GM19043 (cell line): ENCODE measurements at regions not wholly inside any gene's neighbourhood (a gene's known extent, or its start where the extent isn't known, plus 50 kb on each side); places are given as distances from the start of the nearest gene placed in this dataset.
"Not testable (repeated sequence)": the region's sequence is repeated elsewhere in the genome, so short reads cannot be mapped to it uniquely, and the experiment has no call there.

ENCODE experiments used
- ATAC-seq: cut with Tn5 transposase; IDR thresholded peaks from one replicate; pipeline ENCODE4 v1.9.1; 2021; ENCODE audit warnings: low read depth; ENCODE audit not compliant: unreplicated experiment

DNA sequence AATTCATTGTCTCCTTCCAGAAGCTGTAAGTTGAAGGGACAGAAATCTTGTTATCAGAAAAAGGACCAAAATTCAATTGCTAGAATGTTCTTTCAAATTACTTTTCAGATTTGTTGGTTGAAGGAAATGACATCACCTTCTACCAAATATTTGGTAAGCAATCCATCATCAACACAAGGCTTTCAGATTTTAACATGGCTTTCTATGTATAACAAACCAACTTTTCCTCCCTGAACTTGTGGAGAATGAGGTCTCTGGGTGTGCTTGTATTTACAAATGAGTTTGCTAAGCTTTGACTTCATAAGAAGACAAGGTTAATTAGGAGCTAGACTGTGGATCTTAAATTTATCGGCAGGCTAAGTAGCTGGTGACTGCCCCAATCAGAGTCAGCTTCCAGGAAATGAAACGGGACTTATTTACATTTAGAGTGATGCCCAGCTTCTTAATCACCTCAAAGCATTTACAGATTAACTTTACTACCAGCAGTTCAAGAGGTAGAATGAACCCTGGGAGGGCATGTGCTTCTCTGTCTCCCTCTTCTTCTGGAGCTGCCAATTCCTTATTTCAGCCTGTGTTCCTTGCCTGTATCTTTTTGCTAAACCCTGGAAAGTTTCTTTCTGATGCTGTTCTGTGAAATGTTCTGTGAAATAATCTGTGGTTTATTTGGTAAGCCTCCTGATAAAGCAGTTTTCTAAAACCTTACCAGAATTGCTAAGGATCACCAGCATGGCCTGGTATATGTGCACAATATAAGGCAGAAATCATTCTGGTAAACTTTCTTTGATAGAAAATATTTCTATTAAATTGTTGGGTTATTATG lies 248.8 kb upstream of the FZD8 start:
- ATAC-seq = no peak

DNA sequence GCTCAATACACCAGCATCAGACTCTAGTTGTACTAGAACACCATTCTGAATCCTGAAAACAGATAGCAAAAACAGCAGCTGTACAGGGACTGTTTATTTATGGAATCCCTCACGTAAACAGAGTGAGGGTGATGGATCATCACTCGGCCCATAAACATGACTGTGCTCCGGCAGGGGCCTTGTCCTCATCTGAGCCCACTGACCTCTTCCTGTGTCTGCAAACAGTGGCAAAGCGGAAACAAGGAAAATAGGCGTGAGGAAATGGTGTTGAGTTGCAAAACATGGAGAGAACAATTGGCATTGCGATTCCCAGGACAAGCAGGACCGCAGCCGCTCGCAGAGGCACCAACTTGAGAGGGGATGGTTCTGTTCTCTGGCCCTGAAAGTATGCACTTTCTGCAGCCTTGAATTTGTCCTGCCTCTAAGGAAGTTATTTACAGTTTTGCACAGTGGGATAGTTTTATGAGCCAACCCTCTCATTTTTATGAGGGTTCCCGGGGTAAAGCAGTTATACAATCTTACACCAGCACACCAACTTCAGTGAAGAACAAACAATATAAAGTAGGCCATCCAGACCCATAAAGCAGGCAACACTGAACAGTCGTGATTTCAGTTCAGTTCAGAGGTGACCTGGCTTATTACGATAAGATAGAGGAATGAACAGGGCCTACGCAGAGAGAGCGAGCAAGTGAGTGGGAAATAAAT lies 248.0 kb upstream of the FZD8 start:
- ATAC-seq = no peak

DNA sequence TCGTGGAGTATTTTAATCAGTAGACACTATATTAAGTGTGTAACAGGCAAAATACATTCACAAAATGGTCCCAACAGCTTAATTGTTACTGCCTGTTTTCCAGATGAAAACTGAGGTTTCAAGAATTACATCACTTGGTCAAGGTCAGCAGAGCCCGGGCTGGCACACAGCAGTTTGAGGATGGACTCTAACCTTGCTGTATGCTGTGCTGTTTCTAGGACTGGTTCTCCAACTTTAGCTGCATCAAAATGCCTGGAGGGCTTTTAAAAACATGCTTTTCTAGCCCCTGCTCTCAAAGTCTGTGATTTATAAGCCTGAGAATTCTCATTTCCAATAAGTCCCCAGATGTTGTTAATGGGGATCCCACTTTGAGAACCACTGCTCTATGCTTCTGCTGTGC lies 247.1 kb upstream of the FZD8 start:
- ATAC-seq = no peak

DNA sequence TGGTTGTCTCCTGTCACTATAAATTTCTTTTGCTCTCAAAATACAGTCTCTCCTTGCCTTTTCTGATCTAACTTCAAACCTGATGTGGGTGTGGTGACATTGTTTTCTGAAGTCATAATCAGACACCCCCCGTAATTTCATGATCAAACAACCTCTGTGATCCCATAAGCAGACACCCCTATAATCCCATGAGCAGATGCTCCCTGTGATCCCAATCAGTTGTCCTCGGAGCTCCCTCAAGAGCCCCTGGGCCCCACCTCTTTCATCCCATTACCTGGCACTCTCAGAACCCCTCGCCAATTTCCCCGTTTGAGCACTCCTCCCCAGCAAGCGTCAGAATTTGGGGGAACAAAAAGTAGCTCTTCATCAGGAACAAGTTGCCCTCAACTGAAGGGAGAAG lies 246.3 kb upstream of the FZD8 start:
- no peak for ATAC-seq

DNA sequence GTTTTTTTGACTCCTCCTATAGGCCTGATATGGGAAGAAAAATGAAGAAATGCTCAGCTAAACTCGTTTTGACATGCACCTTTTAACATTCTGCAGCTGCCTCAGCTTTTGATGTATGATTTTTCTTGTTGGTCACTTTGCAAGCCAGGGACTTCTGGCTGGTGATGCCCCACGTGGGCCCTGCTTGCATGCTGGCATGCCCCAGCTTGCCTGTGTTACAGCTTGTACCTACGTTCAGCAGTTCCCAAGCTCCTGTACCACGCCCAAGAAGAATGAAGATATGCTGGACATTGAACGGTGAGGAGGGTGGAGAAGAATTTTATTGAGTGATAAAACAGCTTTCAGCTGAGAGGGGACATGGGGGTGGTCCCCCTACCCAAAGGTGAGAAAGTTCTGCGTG lies 245.6 kb upstream of the FZD8 start:
- ATAC-seq = no peak

DNA sequence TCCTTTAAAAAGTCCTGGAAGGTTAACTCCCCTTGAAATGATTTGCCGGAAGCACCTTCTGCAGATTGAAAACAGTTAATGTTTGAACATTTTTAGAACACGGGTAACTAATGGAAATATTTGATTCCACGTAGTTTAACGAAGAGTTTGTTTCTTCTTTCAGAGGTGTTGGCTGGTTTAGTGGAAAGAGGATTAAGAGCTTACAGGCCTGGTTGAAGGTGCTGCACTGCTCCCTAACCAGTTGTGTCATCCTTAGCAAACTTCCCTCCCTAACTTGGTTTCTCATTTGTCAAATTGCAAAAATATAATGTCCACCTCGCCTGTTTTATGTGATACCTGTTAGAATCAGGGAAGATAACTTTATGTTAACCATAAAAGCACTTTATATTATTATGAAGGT lies 243.0 kb upstream of the FZD8 start:
- no peak for ATAC-seq

DNA sequence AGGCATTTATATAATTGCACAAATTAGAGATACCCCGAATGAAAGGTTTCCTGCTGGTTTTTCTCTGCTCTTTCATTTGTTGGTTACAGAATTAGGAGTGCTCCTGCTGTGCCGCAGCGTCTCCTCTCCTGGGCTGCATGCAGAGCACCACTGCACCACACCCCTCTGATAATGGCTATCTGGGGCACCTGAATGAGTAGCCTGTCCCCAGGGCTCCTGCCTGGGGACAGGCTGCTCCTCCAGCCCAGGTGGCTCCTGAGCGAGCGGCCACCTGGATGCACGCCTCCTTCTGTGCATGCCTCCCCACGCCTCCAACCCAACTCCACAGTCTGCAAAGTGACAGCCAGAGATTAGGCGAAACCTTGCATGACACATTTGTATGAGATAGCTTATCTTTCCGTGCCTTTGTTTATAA lies 242.6 kb upstream of the FZD8 start:
- ATAC-seq = no peak

DNA sequence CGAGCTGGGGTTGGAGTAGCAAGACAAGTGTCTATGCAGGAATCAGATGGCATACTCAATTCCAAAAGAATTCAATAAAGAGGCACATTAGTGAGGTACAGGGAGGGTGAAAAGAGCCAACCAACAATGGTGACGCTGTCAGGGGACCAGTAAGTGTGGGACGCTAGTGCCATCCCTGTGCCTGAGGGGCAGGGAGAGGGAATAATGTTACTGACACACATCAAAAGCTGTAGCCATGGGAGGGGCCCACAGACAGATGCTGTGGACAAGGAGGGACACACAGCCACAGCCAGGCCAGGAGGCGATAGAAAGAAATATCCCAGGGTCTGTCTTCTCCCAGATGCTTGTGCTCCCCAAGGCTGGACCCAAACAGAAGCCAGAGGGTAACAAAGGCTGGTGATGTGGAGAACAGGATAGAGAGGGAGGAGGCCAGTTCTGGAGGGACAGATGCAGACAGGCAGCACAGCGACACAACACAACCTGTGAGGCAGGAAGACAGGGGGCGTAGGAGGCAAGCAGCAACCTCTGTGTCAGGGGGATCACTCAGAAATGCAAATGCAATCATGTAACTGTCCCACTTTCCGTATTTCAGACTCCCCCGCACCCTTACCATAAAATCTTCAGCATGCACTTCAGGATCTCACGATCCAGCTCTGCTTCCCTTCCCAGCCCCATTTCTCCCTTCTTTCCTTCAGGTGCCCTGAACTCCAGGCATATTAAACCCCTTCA lies 240.5 kb upstream of the FZD8 start:
- no peak for ATAC-seq

DNA sequence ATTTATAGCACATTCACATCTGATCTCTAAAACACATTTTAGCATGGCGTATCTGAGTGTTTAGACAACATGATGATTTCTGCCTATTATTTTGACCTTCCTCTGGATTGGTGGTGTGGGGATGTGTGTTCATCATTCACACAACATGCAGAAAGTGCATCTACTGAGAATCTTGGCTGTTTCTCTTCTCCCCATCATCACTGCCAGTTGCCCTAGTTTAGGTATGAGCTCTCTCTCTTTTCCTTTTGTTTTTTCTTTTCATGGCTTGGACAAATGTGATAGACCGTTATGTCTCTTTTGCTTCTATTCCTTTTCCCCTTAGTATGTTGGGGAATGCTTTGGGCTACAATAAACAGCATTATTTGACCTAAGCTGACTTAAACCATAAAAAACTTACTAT lies 239.2 kb upstream of the FZD8 start:
- ATAC-seq = no peak

DNA sequence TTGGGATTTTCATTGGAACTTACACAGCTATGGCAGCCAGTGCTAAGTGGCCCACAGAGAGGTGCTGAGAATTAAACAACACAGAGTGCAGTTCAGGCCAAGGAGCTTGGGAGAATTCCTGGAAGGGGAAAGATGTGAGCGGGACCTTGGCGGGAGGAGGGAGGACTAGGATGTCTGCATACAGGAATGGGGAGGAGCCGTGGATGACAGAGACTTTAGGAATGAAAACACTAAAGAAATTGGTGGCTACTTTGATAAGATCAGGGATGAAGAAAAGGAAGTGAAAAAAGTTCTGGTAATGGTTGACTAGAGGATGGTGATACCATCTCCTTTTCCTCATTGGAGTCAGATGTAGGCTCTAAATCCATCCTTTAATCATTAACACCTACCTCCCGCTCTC lies 234.2 kb upstream of the FZD8 start:
- ATAC-seq = no peak

DNA sequence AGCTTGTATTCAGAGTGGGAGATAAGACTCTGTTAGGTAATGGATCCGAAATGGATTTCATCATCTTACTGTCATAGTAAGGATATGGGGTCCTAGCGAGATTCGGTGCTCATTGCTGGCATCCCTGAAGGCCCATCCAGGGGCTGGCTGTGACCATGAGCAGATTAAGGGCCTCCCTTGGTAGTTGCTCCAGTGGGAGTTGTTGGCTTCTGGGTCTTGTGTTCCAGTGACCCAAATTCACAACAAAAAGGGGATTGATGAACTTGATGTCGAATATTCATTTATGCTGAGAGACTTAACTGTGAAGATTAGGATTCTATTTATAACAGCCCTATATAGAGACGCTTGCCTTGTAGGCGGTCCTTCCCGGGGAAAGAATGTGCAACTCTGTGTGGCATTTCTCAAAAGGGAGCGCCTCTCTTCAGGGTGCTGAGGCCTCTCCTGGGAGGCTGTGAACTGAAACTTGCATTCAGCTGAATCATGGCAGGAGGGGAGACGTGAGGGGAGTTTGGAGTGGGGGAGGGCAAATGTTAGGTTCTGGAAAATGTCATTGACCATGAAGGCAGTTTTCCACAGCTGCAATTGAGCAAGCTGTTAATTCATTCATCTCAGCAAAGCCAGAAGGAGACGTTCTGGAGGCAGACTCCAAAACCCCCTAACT lies 233.1 kb upstream of the FZD8 start:
- ATAC-seq = no peak

DNA sequence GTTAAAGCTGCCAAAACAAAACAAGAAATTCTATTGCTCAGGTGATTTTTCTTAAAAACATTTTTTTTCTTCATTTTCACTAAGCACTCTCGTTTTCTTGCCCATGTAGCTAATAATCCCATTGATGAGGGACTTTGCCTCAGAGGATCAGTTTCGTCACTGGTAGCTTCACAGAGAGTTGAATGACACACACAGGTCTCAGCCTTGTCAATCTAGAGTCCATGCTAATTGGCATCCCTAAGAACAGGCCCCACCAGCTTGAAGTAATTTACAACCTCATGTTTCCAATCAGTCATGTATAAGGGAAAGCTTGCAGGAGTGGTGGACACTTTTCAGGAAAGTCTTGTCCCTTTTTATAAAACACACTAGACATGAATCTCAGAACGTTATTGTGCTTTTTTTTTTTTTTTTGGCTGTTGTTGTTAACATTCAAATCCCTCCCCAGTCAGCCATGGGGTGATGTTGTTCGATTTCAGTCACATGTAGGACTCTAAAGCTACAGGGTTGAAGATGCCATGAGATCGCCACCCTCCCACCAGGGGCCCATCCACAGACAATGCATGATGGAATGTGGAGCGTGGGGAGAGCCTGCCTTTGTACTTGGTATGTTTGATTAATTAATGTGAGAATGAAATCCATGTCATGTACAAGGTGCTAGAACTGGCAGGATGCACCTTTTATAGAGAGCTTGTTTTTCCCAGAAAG lies 232.4 kb upstream of the FZD8 start:
- ATAC-seq = no peak

DNA sequence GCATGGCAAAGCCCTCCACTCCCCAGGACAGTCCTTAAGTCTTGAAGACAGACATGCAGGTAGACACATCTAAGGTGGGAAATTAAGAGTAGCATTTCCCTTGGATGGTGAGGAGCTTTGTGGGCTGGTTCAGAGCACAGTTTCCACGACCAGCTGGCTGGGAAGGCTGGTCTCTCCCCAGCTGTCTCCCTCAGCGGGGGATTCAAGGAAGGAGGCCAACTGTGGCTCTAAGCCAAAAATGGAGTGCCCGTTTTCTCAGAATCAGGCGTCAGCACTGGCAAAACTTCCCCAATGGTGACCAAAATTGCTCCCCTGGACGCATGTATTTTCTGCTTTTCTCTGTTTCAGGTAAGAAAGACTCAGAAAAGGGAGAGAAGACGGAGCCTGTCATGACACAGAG lies 230.6 kb upstream of the FZD8 start:
- no peak for ATAC-seq

DNA sequence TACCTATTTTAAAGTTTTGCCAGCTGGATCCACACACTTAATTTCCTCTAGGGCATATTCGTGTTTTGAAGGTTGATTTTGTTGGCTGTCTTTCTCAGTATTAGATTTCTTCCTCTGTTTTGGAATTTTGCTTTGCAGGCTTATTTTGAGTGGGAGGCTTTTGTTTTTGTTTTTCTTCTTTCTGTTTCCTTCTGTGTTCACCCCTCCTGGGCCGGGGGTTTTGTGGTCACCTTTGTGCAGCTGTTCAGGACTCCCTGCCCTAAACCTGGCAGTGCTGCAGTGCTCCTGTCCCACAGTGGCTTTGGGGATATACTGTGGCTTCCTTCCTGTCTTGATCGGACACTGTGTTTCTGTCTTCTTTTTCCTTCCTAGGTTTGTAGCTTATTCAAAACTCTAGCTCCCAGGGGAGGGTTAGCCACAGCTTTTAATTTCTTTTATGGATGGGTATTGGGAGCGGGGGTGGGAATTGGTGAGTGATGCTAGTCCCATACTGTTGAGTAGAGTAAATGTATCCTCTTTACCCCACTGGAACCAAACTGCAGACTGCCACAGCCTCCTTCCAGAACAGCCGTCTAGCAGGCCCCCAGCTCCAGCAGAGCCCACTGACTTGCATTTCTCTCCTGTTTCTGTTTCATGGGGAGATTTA lies 228.7 kb upstream of the FZD8 start:
- no peak for ATAC-seq

DNA sequence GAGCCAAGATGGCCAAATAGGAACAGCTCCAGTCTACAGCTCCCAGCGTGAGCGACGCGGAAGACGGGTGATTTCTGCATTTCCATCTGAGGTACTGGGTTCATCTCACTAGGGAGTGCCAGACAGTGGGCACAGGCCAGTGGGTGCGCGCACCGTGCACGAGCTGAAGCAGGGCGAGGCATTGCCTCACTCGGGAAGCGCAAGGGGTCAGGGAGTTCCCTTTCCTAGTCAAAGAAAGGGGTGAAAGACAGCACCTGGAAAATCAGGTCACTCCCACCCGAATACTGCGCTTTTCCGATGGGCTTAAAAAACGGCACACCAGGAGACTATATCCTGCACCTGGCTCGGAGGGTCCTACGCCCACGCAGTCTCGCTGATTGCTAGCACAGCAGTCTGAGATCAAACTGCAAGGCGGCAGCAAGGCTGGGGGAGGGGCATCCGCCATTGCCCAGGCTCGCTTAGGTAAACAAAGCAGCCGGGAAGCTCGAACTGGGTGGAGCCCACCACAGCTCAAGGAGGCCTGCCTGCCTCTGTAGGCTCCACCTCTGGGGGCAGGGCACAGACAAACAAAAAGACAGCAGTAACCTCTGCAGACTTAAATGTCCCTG lies 216.7 kb upstream of the FZD8 start:
- ATAC-seq = not testable (repeated sequence)

DNA sequence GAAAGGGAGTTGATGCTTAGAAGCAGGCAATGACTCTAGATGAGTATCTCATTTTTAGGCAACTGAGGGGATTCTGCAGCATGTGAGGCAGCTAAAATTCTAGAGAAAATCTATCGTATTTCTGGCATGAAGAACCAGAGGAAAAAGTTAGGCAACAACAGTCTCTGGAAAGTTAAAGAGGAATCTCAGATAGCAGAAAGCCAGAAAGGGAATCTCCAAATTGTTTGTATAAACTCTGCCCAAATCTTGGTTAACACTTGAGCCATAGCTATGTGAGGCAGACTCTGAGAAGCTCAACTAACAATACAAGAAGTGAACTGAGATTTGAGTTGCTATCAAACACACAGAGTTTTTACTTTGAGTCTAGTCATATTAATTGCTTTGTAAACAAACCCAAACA lies 215.8 kb upstream of the FZD8 start:
- no peak for ATAC-seq

DNA sequence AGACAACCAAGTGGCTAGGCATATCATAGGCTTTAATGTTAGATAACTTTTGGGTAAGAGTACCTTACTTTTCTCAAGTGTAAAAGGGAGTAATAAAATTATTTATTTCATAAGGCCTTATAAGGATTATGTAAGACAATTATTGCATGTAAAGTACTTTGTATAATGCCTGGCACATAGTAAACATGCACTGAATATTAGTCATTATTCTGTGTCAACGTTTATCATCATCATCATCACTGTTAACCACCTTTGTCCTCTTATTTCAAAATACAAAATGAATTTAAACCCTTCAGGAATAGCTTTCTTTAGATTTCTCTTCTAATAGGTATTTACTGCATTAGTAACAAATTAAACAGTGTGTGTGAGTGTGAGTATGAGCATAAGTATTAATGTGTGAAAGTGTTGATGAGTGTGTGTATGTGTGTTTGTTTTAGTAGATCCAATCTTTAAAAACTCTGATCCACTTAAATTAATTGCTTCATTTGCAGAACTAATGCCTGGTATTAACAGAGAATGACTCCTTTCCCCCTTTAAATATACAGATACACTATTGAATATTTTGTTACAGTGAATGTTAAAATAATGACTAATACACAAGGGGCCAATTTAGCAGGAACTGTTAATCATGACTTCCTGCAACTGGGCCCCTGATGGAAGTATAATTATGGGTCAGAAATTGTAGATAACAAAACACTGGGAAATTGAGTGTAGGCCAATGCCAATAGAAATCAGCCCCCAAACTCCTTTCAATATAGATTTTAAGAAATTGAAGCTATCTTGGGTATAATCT lies 213.3 kb upstream of the FZD8 start:
- ATAC-seq = no peak

DNA sequence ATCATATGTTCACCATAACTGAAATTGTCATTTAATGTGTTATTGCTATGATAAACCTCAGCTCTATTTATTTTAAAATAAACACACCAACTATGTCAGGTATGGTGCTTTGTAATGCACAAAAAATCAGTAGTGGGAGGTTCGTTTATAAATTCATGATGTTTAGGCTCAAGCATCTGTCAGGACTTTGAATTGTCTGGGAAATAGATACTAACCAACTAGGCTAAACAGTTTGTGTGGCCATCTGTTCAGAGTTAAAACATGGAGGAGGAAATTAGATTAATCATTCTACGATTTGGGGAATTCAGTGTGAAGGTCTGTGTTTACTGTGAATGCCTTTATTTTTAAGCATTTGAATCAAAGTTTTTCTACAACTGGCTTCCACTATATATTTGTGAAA lies 212.6 kb upstream of the FZD8 start:
- ATAC-seq = no peak

DNA sequence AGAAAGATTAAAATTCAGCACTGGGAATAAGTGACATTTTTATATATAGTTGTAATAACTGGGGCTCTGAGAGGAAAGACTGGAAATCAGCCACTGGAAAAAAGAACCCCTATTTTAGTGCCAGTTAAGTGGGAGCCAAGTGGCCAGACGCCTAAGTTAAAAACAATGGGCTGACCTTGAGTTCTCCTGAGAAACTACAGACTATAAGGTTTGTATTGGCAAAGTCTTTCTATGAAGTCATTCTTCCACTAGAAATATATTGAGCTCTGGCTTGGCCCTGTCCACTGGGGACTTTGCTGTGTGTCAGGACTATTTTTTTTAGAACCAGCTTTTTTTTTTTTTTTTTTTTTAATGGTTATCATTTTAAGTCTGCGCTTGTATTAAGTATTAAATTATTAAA lies 210.6 kb upstream of the FZD8 start:
- no peak for ATAC-seq
